KMS-11 (cell line): ENCODE measurements at regions not wholly inside any gene's neighbourhood (a gene's known extent, or its start where the extent isn't known, plus 50 kb on each side); places are given as distances from the start of the nearest gene placed in this dataset.

ENCODE experiments used
- H2AFZ ChIP-seq: fragments of 200-600 bp; sonication (generic); 2 replicates; pipeline ENCODE4 v1.6.1; 2016; ENCODE audit warnings: antibody characterized with exemption, mixed run types, low read depth
- H3K27ac ChIP-seq: fragments of 200-600 bp; sonication (generic); 2 replicates; pipeline ENCODE4 v1.6.1; 2016; ENCODE audit warnings: mild to moderate bottlenecking, mixed run types
- H3K27me3 ChIP-seq: fragments of 200-600 bp; sonication (generic); 2 replicates; pipeline ENCODE4 v1.6.1; 2017; ENCODE audit warnings: mild to moderate bottlenecking, low read depth, mixed run types, moderate library complexity; ENCODE audit not compliant: insufficient read depth
- H3K36me3 ChIP-seq: fragments of 200-600 bp; sonication (generic); 2 replicates; pipeline ENCODE4 v1.6.1; 2017; ENCODE audit warnings: mild to moderate bottlenecking, mixed run types; ENCODE audit not compliant: insufficient read depth
- H3K4me1 ChIP-seq: fragments of 200-600 bp; sonication (generic); 2 replicates; pipeline ENCODE4 v1.6.1; 2016; ENCODE audit warnings: mild to moderate bottlenecking, low read depth, mixed run types; ENCODE audit not compliant: poor library complexity, severe bottlenecking
- H3K4me2 ChIP-seq: fragments of 200-600 bp; sonication (generic); 2 replicates; pipeline ENCODE4 v1.7.0; 2016; ENCODE audit warnings: mild to moderate bottlenecking, mixed run types
- H3K4me3 ChIP-seq: fragments of 200-600 bp; sonication (generic); IDR thresholded peaks from 2 replicates; pipeline ENCODE4 v1.6.1; 2017; ENCODE audit warnings: low read depth, low read length, mixed read lengths; ENCODE audit not compliant: insufficient read depth
- H3K79me2 ChIP-seq: fragments of 200-600 bp; sonication (generic); 2 replicates; pipeline ENCODE4 v1.6.1; 2016; ENCODE audit warnings: low read depth, mixed run types; ENCODE audit not compliant: insufficient read depth
- H3K9ac ChIP-seq: fragments of 200-600 bp; sonication (generic); 2 replicates; pipeline ENCODE4 v1.6.1; 2016; ENCODE audit warnings: mild to moderate bottlenecking, mixed run types
- H4K20me1 ChIP-seq: fragments of 200-600 bp; sonication (generic); 2 replicates; pipeline ENCODE4 v1.6.1; 2016; ENCODE audit warnings: mild to moderate bottlenecking, mixed run types; ENCODE audit not compliant: insufficient read depth
- TF ChIP-seq, protein P1 (sequence below): fragments of 200-600 bp; sonication (generic); conservative IDR thresholded peaks from 2 replicates; pipeline ENCODE4 v1.6.1; 2017; ENCODE audit warnings: low read depth, mild to moderate bottlenecking, antibody characterized with exemption, low read length, moderate library complexity, mixed read lengths

DNA sequence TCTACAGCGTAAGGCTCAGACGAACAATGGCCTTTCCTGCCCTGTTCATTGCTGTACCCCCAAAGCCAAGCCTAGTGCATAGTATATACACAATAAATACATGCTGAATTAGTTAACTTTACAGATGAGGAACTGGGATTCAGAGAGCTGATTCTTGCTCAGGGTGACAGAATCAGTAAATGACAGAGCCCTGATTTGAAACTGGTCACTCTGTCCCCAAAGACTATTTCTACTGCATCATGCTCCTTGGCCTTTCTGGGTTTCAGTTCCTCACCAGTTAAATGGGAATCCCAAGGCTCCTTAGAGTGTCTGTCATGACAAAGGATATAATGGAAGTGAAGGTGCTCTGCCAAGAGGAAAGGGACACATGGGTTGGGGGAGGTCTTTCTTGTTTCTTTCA lies 50.5 kb upstream of the TSKU start:
- H3K36me3 ChIP-seq: no peaks in the 10 kb centered on the region
- H3K4me1 ChIP-seq: no peaks in the 10 kb centered on the region
- no peak overlapping the region for H3K4me2 ChIP-seq
- H3K27ac ChIP-seq: no peak overlapping the region
- no peaks in the 10 kb centered on the region for H4K20me1 ChIP-seq
- TF ChIP-seq, protein P1, sequence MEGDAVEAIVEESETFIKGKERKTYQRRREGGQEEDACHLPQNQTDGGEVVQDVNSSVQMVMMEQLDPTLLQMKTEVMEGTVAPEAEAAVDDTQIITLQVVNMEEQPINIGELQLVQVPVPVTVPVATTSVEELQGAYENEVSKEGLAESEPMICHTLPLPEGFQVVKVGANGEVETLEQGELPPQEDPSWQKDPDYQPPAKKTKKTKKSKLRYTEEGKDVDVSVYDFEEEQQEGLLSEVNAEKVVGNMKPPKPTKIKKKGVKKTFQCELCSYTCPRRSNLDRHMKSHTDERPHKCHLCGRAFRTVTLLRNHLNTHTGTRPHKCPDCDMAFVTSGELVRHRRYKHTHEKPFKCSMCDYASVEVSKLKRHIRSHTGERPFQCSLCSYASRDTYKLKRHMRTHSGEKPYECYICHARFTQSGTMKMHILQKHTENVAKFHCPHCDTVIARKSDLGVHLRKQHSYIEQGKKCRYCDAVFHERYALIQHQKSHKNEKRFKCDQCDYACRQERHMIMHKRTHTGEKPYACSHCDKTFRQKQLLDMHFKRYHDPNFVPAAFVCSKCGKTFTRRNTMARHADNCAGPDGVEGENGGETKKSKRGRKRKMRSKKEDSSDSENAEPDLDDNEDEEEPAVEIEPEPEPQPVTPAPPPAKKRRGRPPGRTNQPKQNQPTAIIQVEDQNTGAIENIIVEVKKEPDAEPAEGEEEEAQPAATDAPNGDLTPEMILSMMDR: no peak
- no peak overlapping the region for H3K4me3 ChIP-seq
- no peak overlapping the region for H3K9ac ChIP-seq
- no peaks in the 10 kb centered on the region for H3K27me3 ChIP-seq
- H3K79me2 ChIP-seq: no peaks in the 10 kb centered on the region
- no peak overlapping the region for H2AFZ ChIP-seq
